HG02678 (cell line): ENCODE measurements at regions not wholly inside any gene's neighbourhood (a gene's known extent, or its start where the extent isn't known, plus 50 kb on each side); places are given as distances from the start of the nearest gene placed in this dataset.
"Not testable (repeated sequence)": the region's sequence is repeated elsewhere in the genome, so short reads cannot be mapped to it uniquely, and the experiment has no call there.

Experiments
- ATAC-seq: cut with Tn5 transposase; IDR thresholded peaks from one replicate; pipeline ENCODE4 v1.9.1; 2021; ENCODE audit warnings: mild to moderate bottlenecking, moderate library complexity; ENCODE audit not compliant: unreplicated experiment

- ATAC-seq: no peak
Measured at GRCh38 chr22:48630433-48630754, 1197.3 kb downstream of the BRD1 start.

- ATAC-seq: no peak
Measured at GRCh38 chr22:48629631-48630432, 1197.8 kb downstream of the BRD1 start.

GRCh38 chr22:48628891-48629543, 1198.7 kb downstream of the BRD1 start:
- no peak for ATAC-seq

GRCh38 chr22:48627966-48628365, 1199.7 kb downstream of the BRD1 start:
- no peak for ATAC-seq

GRCh38 chr22:48627203-48627602, 1200.5 kb downstream of the BRD1 start:
- no peak for ATAC-seq

GRCh38 chr22:48624401-48624800, 1203.3 kb downstream of the BRD1 start:
- no peak for ATAC-seq

GRCh38 chr22:48622891-48623545, 1204.7 kb downstream of the BRD1 start:
- no peak for ATAC-seq

GRCh38 chr22:48621085-48621484, 1206.6 kb downstream of the BRD1 start:
- ATAC-seq: no peak

- ATAC-seq: not testable (repeated sequence)
Measured at GRCh38 chr22:48620460-48620859, 1207.2 kb downstream of the BRD1 start.

- ATAC-seq: no peak
Measured at GRCh38 chr22:48619721-48620120, 1208.0 kb downstream of the BRD1 start.

GRCh38 chr22:48618326-48618725, 1209.3 kb downstream of the BRD1 start:
- no peak for ATAC-seq

GRCh38 chr22:48616656-48617055, 1211.0 kb downstream of the BRD1 start:
- no peak for ATAC-seq

GRCh38 chr22:48615171-48616008, 1212.3 kb downstream of the BRD1 start:
- ATAC-seq: no peak

- ATAC-seq: no peak
Measured at GRCh38 chr22:48613566-48614200, 1214.0 kb downstream of the BRD1 start.

GRCh38 chr22:48612077-48612995, 1215.3 kb downstream of the BRD1 start:
- ATAC-seq: no peak

GRCh38 chr22:48609279-48609865, 1218.3 kb downstream of the BRD1 start:
- ATAC-seq: no peak

- ATAC-seq: no peak
Measured at GRCh38 chr22:48607901-48608662, 1219.6 kb downstream of the BRD1 start.

- no peak for ATAC-seq
Measured at GRCh38 chr22:48606684-48607307, 1220.9 kb downstream of the BRD1 start.
